Osteocyte (in vitro differentiated cells): ENCODE measurements at regions not wholly inside any gene's neighbourhood (a gene's known extent, or its start where the extent isn't known, plus 50 kb on each side); places are given as distances from the start of the nearest gene placed in this dataset.

Source experiments
- DNase-seq: peaks from one replicate; pipeline ENCODE4 v3.0.0; 2021; ENCODE audit warnings: mixed read lengths; ENCODE audit not compliant: unreplicated experiment; ENCODE audit errors: extremely low spot score
- H3K27ac Mint-ChIP-seq: one replicate; pipeline ENCODE4 v1.8.0; 2021; ENCODE audit warnings: mild to moderate bottlenecking, mixed read lengths; ENCODE audit not compliant: unreplicated experiment
- H3K27me3 Mint-ChIP-seq: one replicate; pipeline ENCODE4 v1.8.0; 2021; ENCODE audit warnings: mixed read lengths; ENCODE audit not compliant: unreplicated experiment
- H3K36me3 Mint-ChIP-seq: one replicate; pipeline ENCODE4 v1.8.0; 2021; ENCODE audit warnings: mixed read lengths; ENCODE audit not compliant: unreplicated experiment
- H3K4me1 Mint-ChIP-seq: one replicate; pipeline ENCODE4 v1.8.0; 2021; ENCODE audit warnings: mixed read lengths; ENCODE audit not compliant: unreplicated experiment
- H3K4me3 Mint-ChIP-seq: one replicate; pipeline ENCODE4 v1.8.0; 2021; ENCODE audit warnings: mild to moderate bottlenecking, moderate library complexity, mixed read lengths; ENCODE audit not compliant: unreplicated experiment
- H3K9me3 Mint-ChIP-seq: one replicate; pipeline ENCODE4 v1.8.0; 2021; ENCODE audit warnings: mixed read lengths; ENCODE audit not compliant: unreplicated experiment
- CTCF ChIP-seq: fragments of 200-600 bp; sonication (generic); IDR thresholded peaks from 2 replicates; pipeline ENCODE4 v1.5.0; 2021; ENCODE audit warnings: antibody characterized with exemption, mild to moderate bottlenecking, moderate library complexity

GRCh38 chr10:130454543-130455000 lies 318.4 kb downstream of the GLRX3 start:
- no peak overlapping the region for H3K4me3 Mint-ChIP-seq
- no peaks in the 10 kb centered on the region for H3K36me3 Mint-ChIP-seq
- no peak overlapping the region for H3K27ac Mint-ChIP-seq
- no peaks in the 10 kb centered on the region for H3K4me1 Mint-ChIP-seq
- DNase-seq = no peak
- H3K9me3 Mint-ChIP-seq = peaks cover 49% of the 10 kb centered on the region
- no peak for TF ChIP-seq CTCF
- no peaks in the 10 kb centered on the region for H3K27me3 Mint-ChIP-seq

- DNase-seq = peak; percentile 64
- H3K27ac Mint-ChIP-seq = no peak overlapping the region
- no peak overlapping the region for H3K4me3 Mint-ChIP-seq
- H3K36me3 Mint-ChIP-seq = no peaks in the 10 kb centered on the region
- H3K27me3 Mint-ChIP-seq = no peaks in the 10 kb centered on the region
- no peaks in the 10 kb centered on the region for H3K4me1 Mint-ChIP-seq
- TF ChIP-seq CTCF = no peak
- peaks cover 42% of the 10 kb centered on the region for H3K9me3 Mint-ChIP-seq
Measured at GRCh38 chr10:130455111-130455695, 319.0 kb downstream of the GLRX3 start.

DNA sequence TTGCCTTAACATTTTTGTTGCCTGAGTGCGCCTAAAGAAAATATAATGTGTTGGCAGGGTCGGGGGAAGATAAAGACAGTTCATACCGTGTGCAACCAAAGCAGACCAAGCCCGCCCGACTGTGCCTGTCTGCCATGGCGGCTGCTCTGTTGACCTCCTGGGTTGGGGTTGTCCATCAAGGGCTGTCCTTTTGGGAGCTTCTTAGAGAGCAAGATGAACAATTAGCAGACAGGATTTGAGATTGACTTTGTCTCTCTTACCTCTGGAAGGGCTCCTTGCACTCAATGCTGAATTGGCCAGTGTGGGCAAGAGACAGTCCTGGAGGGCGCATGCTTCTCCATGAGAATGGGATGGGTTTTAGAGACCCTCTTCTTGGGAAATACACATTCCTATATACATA lies 319.6 kb downstream of the GLRX3 start:
- peak; percentile 62 for DNase-seq
- H3K27me3 Mint-ChIP-seq = no peaks in the 10 kb centered on the region
- H3K36me3 Mint-ChIP-seq = no peaks in the 10 kb centered on the region
- H3K4me3 Mint-ChIP-seq = no peak overlapping the region
- H3K4me1 Mint-ChIP-seq = no peaks in the 10 kb centered on the region
- H3K27ac Mint-ChIP-seq = no peak overlapping the region
- TF ChIP-seq CTCF = no peak
- peaks cover 40% of the 10 kb centered on the region for H3K9me3 Mint-ChIP-seq

- Mint-ChIP-seq H3K9me3 (peaks cover 46% of the 10 kb centered on the region), H3K4me3 (no peak overlapping the region), H3K4me1 (no peaks in the 10 kb centered on the region), H3K27me3 (no peaks in the 10 kb centered on the region), H3K36me3 (no peaks in the 10 kb centered on the region), H3K27ac (no peak overlapping the region)
- DNase-seq = peak; percentile 79
- no peak for TF ChIP-seq CTCF
Measured at GRCh38 chr10:130456616-130457015, 320.4 kb downstream of the GLRX3 start.

DNA sequence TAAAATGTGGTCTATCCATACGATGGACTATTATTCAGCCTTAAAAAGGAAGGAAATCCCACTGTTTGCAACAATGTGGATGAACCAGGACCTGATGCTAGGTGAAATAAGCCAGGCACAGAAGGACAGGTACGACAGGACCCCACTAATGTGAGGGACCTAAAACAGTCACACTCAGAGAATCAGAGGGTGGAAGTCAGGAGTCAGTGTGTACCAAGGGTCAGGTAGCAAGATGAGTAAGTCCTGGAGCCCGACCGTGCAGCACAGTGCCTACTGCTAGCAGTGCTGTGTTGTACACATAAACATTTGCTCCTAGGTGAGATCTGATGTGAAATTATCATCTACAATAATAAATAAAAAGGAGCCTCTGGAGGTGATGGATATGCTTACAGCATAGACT lies 322.3 kb downstream of the GLRX3 start:
- Mint-ChIP-seq H3K27me3 (no peaks in the 10 kb centered on the region), H3K9me3 (peaks cover 35% of the 10 kb centered on the region)
- TF ChIP-seq CTCF = no peak

More for the DNA sequence above, 322.3 kb downstream of the GLRX3 start:
- no peak overlapping the region for H3K27ac Mint-ChIP-seq
- H3K4me3 Mint-ChIP-seq = no peak overlapping the region
- DNase-seq = peak; percentile 56
- H3K4me1 Mint-ChIP-seq = no peaks in the 10 kb centered on the region
- no peaks in the 10 kb centered on the region for H3K36me3 Mint-ChIP-seq
